K562 (cell line): ENCODE measurements at regions not wholly inside any gene's neighbourhood (a gene's known extent, or its start where the extent isn't known, plus 50 kb on each side); places are given as distances from the start of the nearest gene placed in this dataset.

Source experiments
- ATAC-seq: fragments of 200-7000 bp; cut with Tn5 transposase; 3 replicates; pipeline ENCODE4 v1.9.1; 2020; ENCODE audit warnings: moderate library complexity
- BruUV-seq: library from RNA; stranded (reverse); fragments of 400-500 nt; replicated peaks from 2 replicates; lab custom pipeline; 2021; lab: Mats Ljungman, UMichigan
- CTCF ChIA-PET: fragments of 300-600 bp; formaldehyde crosslinking; extraction: SDS; loops from one replicate; lab custom pipeline; 2021; ENCODE audit warnings: low intra/inter-chr PET ratio; lab: Yijun Ruan, JAX
- POLR2A ChIA-PET: fragments of 300-600, 350-650 bp; sonication (Branson Sonifier 250); formaldehyde crosslinking; extraction: SDS; loops from one replicate; lab custom pipeline; 2021; ENCODE audit warnings: antibody characterized with exemption, inconsistent platforms; lab: Yijun Ruan, JAX
- DNase-seq, 4 experiments: peaks; one replicate each; pipeline versions ENCODE4 v3.0.0 to v3.0.0-alpha.2; 2011 to 2018; ENCODE audit warnings: low spot score in 3 of 4, mixed read lengths in 3 of 4; ENCODE audit errors: extremely low read depth in 1 of 4
- FAIRE-seq: peaks from 2 replicates; lab custom pipeline; 2011; peaks lifted over from hg19 to GRCh38; lab: Jason Lieb, UNC
- H2AFZ ChIP-seq: 2 replicates; pipeline ENCODE4 v1.6.0; 2011; ENCODE audit warnings: low read depth, low read length, control low read depth, inconsistent platforms
- H3K27ac ChIP-seq: fragments of 200-600 bp; 3 replicates; pipeline ENCODE4 v1.8.0; 2011; ENCODE audit warnings: low read depth, mild to moderate bottlenecking, control low read depth, inconsistent platforms, low read length, moderate library complexity, mixed read lengths; ENCODE audit errors: extremely low read depth
- H3K27me3 ChIP-seq, 2 experiments: fragments of 300-600 bp in 1 of 2; 2 replicates in 1 of 2; 3 replicates in 1 of 2; pipeline versions ENCODE4 v1.6.0 to v1.8.0; 2011; ENCODE audit warnings: inconsistent platforms in 2 of 2, low read length in 2 of 2, mild to moderate bottlenecking in 1 of 2, mixed read lengths in 1 of 2, moderate library complexity in 1 of 2; ENCODE audit not compliant: control insufficient read depth in 2 of 2, insufficient read depth in 2 of 2
- H3K36me3 ChIP-seq: fragments of 300-600 bp; 3 replicates; pipeline ENCODE4 v1.8.0; 2011; ENCODE audit warnings: mild to moderate bottlenecking, low read length, inconsistent platforms; ENCODE audit not compliant: control insufficient read depth, insufficient read depth
- H3K4me1 ChIP-seq, 2 experiments: fragments of 200-600 bp in 1 of 2; replicated peaks in 1 of 2; 2 replicates in 1 of 2; 3 replicates in 1 of 2; pipeline versions ENCODE4 v1.5.1 to v1.8.0; 2011; ENCODE audit warnings: inconsistent platforms in 2 of 2, low read length in 2 of 2, mild to moderate bottlenecking in 1 of 2, mixed read lengths in 1 of 2, moderate library complexity in 1 of 2; ENCODE audit not compliant: control insufficient read depth in 2 of 2, insufficient read depth in 2 of 2
- H3K4me2 ChIP-seq: 2 replicates; pipeline ENCODE4 v1.6.1; 2011; ENCODE audit warnings: low read length, control low read depth, inconsistent platforms, mixed read lengths; ENCODE audit not compliant: insufficient read depth
- H3K4me3 ChIP-seq: fragments of 200-600 bp; sonication (generic), shearing (Covaris generic); 2 replicates; pipeline ENCODE4 v1.5.1; 2016; ENCODE audit warnings: control low read depth, inconsistent platforms
- H3K79me2 ChIP-seq: fragments of 200-600 bp; 3 replicates; pipeline ENCODE4 v1.8.0; 2011; ENCODE audit warnings: low read length, inconsistent platforms; ENCODE audit not compliant: control insufficient read depth, insufficient read depth
- H3K9ac ChIP-seq, 2 experiments: 2 replicates each; pipeline versions ENCODE4 v1.6.0 to v1.6.1; 2011; ENCODE audit warnings: low read depth in 2 of 2, low read length in 2 of 2, control low read depth in 1 of 2, inconsistent platforms in 1 of 2, mild to moderate bottlenecking in 1 of 2, mixed read lengths in 1 of 2; ENCODE audit not compliant: insufficient read depth in 1 of 2
- H3K9me1 ChIP-seq: one replicate; pipeline ENCODE4 v1.6.0; 2011; ENCODE audit warnings: inconsistent platforms, mild to moderate bottlenecking, low read length, moderate library complexity; ENCODE audit not compliant: control insufficient read depth, insufficient read depth
- H3K9me3 ChIP-seq: replicated peaks from 2 replicates; pipeline ENCODE4 v1.5.1; 2011; ENCODE audit warnings: low read depth, low read length, inconsistent platforms; ENCODE audit not compliant: control insufficient read depth, insufficient read depth
- H4K20me1 ChIP-seq: replicated peaks from 2 replicates; pipeline ENCODE4 v1.6.1; 2011; ENCODE audit warnings: low read length, inconsistent platforms, mixed read lengths; ENCODE audit not compliant: control insufficient read depth, insufficient read depth
- CREB1 ChIP-seq, 2 experiments: sonication (generic) in 1 of 2; formaldehyde crosslinking in 1 of 2; IDR thresholded peaks; 2 replicates each; pipeline versions ENCODE4 v1.6.1 to v1.8.0; 2012 to 2022; ENCODE audit warnings: inconsistent platforms in 1 of 2, mild to moderate bottlenecking in 1 of 2, missing genetic modification reagents in 1 of 2, moderate library complexity in 1 of 2
- FUS ChIP-seq: fragments of 200-400 bp; formaldehyde crosslinking; optimal IDR thresholded peaks from 2 replicates; pipeline ENCODE3; 2017; ENCODE audit warnings: low read depth, low read length
- ILK ChIP-seq: fragments of 450-650 bp; IDR thresholded peaks from 2 replicates; pipeline ENCODE4 v1.6.1; 2016; ENCODE audit warnings: missing genetic modification characterization, low read depth, mild to moderate bottlenecking, missing compliant biosample characterization, moderate library complexity, borderline replicate concordance
- IRF2 ChIP-seq: sonication (generic); formaldehyde crosslinking; IDR thresholded peaks from 2 replicates; pipeline ENCODE4 v1.8.1; 2022; ENCODE audit warnings: mild to moderate bottlenecking, missing genetic modification reagents
- MTF1 ChIP-seq: fragments of 250-450 bp; sonication (Bioruptor Pico); IDR thresholded peaks from 2 replicates; pipeline ENCODE4 v1.9.0; 2021; ENCODE audit warnings: moderate library complexity, mild to moderate bottlenecking, inconsistent platforms, borderline replicate concordance
- POLR2H ChIP-seq: IDR thresholded peaks from 2 replicates; pipeline ENCODE4 v1.6.1; 2016; ENCODE audit warnings: missing genetic modification characterization, low read depth, mild to moderate bottlenecking, control low read depth, missing compliant biosample characterization, moderate library complexity
- PRPF4 ChIP-seq: fragments of 200-400 bp; formaldehyde crosslinking; IDR thresholded peaks from one replicate; pipeline ENCODE4 v1.6.1; 2017; ENCODE audit warnings: low read length, low read depth, mild to moderate bottlenecking; ENCODE audit not compliant: insufficient read depth, poor library complexity, severe bottlenecking
- SRSF3 ChIP-seq: fragments of 200-400 bp; formaldehyde crosslinking; IDR thresholded peaks from 2 replicates; pipeline ENCODE4 v1.6.1; 2016; ENCODE audit warnings: mild to moderate bottlenecking, low read length, moderate library complexity; ENCODE audit not compliant: insufficient read depth
- ZBTB40 ChIP-seq, 2 experiments: fragments of 450-650 bp in 1 of 2; sonication (generic) in 1 of 2; formaldehyde crosslinking in 1 of 2; IDR thresholded peaks; 2 replicates each; pipeline versions ENCODE4 v1.7.1 to v1.9.0; 2016 to 2022; ENCODE audit warnings: inconsistent platforms in 1 of 2, mild to moderate bottlenecking in 1 of 2, missing genetic modification reagents in 1 of 2
- ZFP91 ChIP-seq: sonication (generic); formaldehyde crosslinking; IDR thresholded peaks from 2 replicates; pipeline ENCODE4 v1.8.0; 2022; ENCODE audit warnings: mild to moderate bottlenecking, missing genetic modification reagents
- ZNF551 ChIP-seq: fragments of 250-450 bp; sonication (Bioruptor Pico); IDR thresholded peaks from 2 replicates; pipeline ENCODE4 v1.5.0; 2021; ENCODE audit warnings: mild to moderate bottlenecking, moderate library complexity
- ZNF766 ChIP-seq: fragments of 200-800 bp; sonication (Bioruptor generic); conservative IDR thresholded peaks from 2 replicates; pipeline ENCODE4 v1.6.1; 2016; ENCODE audit warnings: missing genetic modification characterization, missing compliant biosample characterization
- WGBS: fragments of 100-300 bp; shearing (Covaris generic); methylation state at CpG from one replicate; pipeline ENCODE4 v1.1.6; 2016; ENCODE audit warnings: low coverage, mixed read lengths; ENCODE audit not compliant: insufficient coverage; ENCODE audit errors: missing lambda C conversion rate; 5-methylcytosine and 5-hydroxymethylcytosine counted together
- in situ Hi-C: fragments of 300-500 bp; cut with MboI; formaldehyde crosslinking; loops from 4 replicates; pipeline ENCODE4 v1.15.0; 2018; ENCODE audit warnings: inconsistent platforms, mixed read lengths
- intact Hi-C: fragments of 100-400 bp; cut with micrococcal nuclease; formaldehyde crosslinking; loops from 2 replicates; pipeline ENCODE4 v1.14.2; 2022

- intact Hi-C loops = no loop called here
- H3K4me3 ChIP-seq = no peak overlapping the region
- FAIRE-seq (no peak), DNase-seq (no peak), ATAC-seq (no peak)
- BruUV-seq = no TSS peak
- 0% methylated on average over 2 of the region's 2 CpGs for WGBS
- no peaks in the 10 kb centered on the region for H3K27me3 ChIP-seq
- in situ Hi-C loops = no loop called here
- no peaks in the 10 kb centered on the region for H3K79me2 ChIP-seq
- no peak overlapping the region for H2AFZ ChIP-seq
- ChIA-PET POLR2A (no interaction called here), CTCF (interaction anchor here (0.7 kb wide), 1 partner anchor 161 kb away, joined by 3 read pairs; no protein-coding TSS in a partner anchor)
- no peak overlapping the region for H3K9ac ChIP-seq
- peaks cover 2% of the 10 kb centered on the region; the same call in 1 of the 2 replicates for H3K9me3 ChIP-seq
- no peaks in the 10 kb centered on the region for H4K20me1 ChIP-seq
- H3K27ac ChIP-seq = no peak overlapping the region
- H3K4me1 ChIP-seq = no peaks in the 10 kb centered on the region
- H3K9me1 ChIP-seq = no peaks in the 10 kb centered on the region
- no peak overlapping the region for H3K4me2 ChIP-seq
- H3K36me3 ChIP-seq = no peaks in the 10 kb centered on the region
- no peak for TF ChIP-seq ILK (tag)
- no peak for TF ChIP-seq CREB1 (IDR thresholded peaks at IDR 0.05)
- no peak for TF ChIP-seq CREB1 (CRISPR knock-in tag; IDR thresholded peaks at IDR 0.05)
- no peak for TF ChIP-seq IRF2 (CRISPR knock-in tag)
- TF ChIP-seq ZFP91 (CRISPR knock-in tag) = no peak
- no peak for TF ChIP-seq ZNF551 (CRISPR knock-in tag)
- TF ChIP-seq SRSF3 = no peak
- no peak for TF ChIP-seq POLR2H (tag)
- no peak for TF ChIP-seq FUS
- no peak for TF ChIP-seq PRPF4
- no peak for TF ChIP-seq ZNF766 (CRISPR knock-in tag)
- TF ChIP-seq MTF1 (CRISPR knock-in tag) = no peak
- no peak for TF ChIP-seq ZBTB40 (IDR thresholded peaks at IDR 0.05)
- TF ChIP-seq ZBTB40 (CRISPR knock-in tag; IDR thresholded peaks at IDR 0.05) = no peak
These were observed 342.3 kb downstream of the LRRC3B start for GRCh38 chr3:26964836-26965235.
